ENCODE measurements at regions not wholly inside any gene's neighbourhood (a gene's known extent, or its start where the extent isn't known, plus 50 kb on each side); places are given as distances from the start of the nearest gene placed in this dataset.

DNA sequence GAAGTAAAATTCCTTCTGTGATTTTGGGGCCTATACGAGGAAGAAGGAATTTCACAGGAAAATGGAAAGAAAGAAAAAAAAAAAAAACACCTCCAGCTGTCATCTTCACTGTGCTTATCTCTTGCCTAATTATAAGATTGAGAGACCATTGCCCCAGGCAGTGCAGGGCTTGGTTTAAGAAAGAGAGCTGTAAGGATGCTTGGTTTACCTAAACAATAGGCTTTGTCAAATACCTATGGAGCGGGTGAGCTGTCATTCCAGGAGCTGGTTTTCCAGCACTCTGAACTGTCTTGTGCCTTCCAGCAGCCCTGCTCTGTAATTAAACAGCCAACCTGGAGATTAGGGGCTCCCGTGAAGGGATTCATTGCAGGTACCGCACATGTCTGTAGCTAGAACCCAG lies 137.8 kb downstream of the EDN3 start:
- no peak for DNase-seq

DNA sequence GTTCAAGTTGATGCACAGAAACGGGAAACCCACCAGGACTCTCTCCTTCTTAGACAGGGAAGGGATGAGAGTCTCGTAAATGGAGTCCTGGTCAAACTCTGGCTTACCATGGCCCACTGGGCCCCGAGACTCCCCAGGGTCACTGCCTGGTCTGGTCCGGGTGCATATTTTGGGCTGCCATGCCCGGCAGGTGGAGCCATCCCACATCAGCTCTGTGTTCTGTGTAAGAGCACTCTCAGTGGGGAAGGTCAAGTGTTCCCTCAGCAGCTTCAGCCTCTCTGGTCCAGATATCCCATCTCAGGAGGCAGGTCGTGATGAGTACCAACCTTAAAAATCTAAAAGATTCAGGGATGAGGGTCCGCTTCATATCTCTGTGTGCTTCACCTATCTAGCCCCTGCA lies 138.8 kb downstream of the EDN3 start:
- no peak for DNase-seq

DNA sequence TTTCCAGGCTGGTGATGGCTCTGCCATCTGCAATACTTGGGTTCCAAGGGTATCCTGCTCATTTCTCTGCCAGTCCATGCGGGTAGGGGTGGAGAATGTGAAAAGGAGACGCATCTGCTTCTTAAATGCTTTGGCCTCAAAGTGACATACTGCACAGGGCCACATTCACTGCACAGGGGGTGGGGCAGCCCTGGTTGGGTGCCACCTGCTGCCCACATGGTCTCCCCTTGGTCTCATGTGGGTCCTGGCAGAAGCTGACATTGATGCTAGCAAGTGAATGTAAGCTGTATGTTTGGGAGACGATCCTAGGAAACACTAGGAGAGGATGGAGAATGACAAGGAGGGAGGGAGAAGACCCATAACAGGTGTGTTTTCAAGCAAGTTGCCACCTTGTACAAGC lies 140.9 kb downstream of the EDN3 start:
- DNase-seq: no peak

DNA sequence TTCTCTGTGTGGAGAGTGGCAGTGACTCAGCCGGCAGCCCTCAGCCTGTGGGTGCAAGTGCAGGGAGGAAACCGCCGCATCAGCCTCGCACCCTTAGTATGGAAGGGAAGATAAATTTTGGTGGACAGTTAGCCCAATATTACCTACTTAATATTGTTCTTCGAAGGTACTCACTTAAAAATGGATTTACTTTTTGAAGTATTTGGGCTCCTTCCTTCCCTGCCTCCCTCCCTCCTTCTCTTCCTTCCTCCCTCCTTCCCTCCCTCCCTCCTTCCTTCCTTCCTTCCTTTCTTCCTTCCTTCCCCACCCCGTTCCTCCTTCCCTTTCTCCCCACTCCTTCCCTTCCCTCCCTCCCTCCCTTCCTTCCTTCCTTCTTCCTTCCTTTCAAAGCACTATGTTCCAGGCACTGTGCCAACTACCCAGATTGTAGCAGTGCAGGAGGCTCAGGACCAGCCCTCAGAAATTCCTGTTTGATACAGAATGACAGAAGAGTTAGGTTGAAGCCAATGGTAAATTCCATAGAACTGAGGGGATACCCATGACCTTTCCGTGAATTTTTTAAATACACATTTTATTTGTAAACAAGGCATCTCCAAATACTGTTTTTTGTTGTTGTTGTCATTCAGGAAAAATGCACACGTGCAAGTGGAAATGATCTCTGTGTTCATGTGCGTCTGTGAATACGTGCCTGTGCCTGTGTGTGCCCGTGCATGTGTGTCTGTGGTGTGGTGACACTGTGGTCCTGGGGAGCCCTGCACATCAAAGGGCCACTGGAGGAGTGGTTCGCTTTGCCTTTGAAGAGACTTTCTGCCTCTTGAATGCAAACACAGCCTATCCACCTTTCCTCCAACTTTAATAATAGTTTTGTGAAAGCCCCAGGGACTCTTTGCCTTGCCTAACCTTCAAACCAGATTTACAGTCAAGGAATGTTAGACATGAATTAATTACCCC lies 141.7 kb downstream of the EDN3 start:
- DNase-seq: no peak

DNA sequence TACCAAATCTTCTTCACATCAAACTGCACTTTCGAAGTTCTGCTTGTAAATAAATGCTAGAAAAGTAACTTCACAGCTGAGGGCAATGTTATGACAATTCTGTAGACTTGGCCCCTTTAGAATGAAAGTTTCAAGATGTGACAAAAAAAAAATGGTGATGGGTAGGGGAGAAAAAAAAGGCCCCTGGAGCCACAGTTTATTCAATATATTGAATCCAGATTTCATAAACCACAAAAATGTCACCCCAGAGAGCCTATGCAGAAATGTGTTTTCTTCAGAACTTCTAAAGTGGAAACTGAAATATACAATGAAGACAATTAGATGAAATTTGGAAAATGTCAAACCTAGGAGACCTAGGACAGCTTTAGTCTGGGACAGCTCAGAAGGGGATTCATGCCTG lies 143.1 kb downstream of the EDN3 start:
- no peak for DNase-seq

DNA sequence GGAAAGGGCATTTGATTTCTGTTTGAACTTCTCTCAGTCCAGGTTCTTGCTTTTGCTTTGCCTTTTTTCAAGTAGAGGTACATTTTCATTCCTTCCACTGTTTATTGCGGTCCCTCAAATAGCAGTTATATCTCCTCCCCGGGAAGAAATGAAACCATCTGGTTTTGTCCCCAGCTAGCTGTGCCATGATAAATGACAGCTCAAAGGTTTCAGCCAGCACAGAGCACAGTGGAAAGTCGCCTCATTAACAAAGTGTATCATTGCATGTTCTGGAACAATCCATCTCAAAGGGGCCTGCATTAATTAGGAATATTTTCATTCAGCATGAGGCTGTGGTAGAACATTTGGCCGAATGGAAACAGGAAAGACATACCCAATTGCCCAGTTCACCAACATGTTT lies 146.0 kb downstream of the EDN3 start:
- DNase-seq: no peak

DNA sequence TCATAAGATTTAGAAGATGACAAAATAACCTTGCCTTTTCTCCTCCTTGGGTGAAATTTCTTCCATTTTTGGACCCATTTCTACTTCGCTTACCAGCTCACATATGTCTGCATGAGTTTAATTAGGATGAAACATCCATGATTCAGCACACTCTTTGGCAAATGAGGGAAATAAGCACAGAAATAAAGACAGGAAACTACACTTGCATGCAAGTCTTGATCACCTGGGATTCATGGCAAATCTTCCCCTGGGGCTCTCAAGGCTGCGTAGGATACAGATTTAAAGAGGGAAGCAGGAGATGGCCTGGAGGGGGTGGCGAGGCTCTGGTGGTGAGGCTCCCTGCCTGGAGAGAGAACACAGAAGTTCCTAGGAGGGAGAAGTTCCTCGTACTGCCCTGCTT lies 147.8 kb downstream of the EDN3 start:
- DNase-seq: no peak

DNA sequence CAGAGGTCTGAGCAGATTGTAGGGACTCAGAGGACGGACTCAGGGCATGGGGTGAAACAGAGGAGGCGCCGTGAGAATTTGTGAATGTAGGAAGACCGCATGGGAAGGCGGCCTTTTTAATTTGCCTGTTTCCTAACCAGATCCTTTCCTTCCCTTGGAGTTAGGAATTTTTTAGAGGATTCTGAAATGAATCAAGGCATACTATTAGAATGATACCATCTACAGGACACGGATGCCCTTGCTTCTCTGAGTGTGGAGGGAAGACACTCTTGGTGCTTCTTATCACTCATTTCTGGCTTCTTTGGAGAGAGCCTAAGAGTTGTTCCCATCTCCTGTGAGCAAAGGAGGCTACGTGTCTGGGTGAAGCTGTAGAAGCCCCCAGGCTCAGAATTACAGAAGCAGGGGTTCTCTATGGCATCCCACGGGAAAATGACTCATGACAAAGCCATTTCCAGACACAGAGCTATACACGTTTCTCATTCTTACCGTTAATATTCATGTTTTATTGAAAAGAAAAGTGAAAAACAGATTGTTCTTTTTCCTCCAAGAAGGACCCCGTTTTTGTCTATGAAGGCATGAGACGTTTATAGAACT lies 148.5 kb downstream of the EDN3 start:
- DNase-seq: no peak

DNA sequence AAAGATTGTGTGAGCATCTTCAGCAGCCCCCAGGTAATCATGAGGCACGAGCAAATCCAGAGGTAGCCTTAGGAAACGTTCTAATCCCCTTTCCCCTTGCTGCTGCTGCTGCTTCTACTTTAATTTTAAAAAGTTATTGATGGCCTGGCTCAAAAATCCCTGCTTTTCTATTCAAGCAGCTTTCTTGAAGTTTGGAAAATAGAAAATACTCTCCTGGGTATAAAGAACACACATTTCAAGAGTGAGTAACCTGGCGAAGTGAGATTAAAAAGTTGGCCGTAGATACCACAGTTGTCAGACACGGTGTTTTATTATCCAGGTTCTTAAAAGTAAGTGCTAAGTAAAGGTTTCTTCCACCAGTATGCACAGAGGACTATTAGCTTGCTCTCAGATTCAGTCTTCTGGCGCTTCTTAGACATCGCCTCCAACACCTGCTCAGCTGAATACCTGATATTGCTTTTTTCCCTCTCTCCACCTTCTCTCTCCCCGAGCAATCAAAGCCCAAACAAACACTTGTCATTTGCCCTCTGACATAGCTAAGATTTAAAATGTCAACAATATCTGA lies 150.7 kb downstream of the EDN3 start:
- DNase-seq: no peak

DNA sequence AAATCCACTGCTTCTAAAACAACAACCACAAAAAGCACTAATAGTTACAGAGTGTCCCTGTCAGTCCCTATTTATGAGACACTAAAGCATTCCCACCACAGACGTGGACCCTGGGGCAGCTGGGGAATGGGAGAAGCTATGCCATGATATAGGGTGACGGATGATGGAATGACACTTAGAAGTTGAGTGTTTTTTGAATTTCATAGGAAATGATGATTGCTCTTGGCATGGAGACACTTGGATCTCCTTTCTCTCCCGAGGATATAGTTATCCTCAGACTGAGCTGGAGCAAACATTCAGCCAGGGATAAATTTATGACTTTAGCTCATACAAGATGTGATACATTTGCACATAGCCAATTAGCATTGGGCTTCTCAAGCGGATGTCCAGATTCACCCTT lies 151.2 kb downstream of the EDN3 start:
- no peak for DNase-seq

DNA sequence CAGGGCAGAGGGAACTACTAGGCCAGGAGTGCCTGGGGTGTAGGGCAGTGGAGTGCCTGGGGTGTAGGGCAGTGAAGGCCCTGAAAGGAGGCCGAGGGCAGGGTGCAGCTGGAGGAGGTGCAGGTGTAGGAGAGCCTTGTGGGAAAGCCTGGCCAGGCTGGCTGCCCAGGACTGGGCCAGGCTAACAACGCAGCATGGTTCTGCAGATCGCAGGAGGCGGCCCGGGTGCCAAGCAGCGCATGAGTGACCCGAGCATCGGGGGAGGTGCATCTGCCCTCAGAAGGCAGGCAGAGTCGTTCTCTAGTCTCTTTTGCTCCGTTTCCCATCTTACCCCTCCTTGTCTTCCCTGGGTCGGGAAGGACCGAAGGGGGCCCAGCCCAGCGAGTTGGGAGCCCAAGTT lies 151.5 kb upstream of the PHACTR3 start:
- no peak for DNase-seq

DNA sequence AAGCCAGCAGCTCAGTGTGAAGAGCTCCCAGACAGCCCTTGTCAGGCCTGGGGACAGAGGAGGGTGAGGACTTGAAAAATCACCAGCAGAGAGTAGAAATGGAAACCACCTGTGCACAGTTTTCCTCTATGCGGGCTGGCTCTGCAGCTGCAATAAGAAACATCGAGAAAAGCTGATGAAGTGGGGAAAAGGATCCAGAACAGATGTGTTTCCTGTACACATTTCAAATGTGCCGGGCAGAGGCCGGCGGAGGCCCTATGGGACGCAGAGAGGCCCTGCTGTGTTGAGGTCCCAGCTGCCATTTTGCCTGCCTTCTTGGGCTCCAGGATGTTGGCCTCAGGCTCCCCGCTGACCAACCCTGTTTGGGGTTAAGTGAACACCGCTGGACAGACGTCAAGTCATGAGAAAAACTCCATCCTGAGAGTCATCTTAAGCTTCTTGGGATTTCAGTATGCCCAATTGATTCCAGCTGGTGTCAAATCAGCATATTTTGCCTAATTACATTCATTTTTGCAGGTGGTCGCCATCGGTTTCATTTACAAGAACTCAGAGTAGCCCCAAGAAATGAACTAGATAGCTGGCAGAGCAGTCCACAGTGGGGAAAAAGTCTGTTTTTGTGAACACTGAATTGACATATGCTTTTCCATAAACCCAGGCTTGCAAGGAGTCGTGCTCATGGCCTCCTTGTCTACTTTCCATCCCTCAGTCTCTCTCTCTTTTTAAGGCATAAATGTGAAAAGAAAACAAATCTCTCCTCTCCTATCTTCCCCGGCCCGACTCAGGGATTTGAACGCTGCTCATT lies 150.4 kb upstream of the PHACTR3 start:
- no peak for DNase-seq

DNA sequence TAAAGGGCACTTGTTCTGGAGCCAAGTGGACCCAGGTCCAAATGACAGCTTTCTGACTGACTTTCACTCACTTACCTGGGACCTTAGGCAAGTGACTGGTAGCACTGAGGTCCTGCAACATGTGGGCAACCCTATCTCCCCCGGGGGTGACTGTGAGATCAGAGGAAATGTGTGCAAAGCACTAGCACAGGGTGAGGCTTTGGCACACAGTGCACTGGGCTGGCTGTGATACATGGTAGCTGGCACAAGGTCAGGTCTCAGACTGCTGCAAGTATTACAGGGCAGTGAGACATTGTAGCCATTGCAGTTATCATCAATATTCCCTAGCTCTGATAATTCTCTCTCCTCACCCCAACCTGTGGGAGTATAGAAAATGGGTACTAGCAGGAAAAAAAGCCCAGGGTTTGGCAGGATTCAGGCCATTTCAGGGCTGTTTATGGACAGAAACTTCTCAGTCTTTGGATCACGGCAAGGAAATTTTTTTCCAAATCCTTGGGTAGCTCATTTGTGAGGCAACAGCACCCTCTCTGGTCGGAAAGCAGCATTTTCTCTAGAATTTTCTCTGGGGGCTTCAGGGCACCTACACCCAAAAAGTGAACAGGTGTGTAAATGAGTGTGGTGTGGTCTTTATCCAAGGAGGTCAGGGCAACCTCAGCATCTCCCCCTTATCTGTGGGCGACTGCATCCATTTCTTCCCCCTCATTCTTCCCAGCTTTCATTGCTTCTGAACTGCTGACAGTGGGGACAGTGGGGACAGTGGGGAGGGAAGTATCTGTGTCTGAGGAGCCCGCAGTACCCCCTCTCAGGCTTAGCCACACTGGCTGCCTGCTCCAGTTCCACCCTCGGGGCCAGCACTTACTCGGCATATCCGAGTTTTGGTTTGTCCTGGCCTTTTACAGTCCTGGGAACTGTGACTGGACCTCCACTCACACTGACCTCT lies 148.7 kb upstream of the PHACTR3 start:
- DNase-seq: peak in 1 of 2 donors; percentile 5

DNA sequence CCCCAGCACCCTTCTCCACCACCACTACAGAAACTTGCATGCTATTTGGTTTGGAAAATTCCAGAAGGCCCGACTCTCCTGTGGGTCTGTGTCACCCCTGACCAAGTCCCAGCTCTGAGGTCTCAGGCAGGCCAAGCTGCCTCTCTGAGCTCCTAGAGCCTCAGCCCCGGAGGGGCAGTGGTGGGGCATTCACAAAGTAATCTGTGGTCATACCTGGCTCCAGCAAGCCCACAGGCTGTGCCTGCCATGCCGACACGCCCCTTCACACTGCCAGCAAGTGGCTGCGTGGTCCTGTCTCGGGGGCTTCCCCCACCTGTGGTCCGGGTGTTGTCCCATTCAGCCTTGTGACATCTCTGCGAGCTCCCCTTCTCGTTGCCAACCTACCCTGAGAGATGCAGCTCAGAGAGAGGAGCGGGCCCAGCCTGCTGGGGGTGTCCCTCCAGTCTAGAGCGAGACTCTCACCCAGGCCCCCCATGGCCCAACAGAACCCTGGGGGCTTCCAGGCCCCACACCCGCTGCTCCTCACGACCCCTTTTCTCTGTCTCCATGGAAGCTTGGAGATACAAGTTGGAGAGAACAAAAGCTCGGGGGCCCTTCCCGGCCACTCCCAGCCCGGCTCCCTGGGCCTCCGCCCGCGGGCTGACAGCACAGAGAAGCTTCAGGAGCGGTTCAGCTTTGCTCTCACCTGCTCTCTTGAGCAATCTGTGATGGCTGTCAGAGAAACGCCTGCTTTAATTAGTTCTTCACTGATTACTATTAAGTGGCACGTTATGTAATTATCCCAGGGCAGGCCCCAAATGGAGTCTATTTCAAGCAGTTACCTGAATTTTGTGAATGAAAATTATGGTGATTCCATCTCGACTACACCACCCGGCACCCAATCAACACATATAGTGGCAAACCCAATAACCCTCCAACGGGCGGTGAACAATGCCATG lies 147.7 kb upstream of the PHACTR3 start:
- no peak for DNase-seq

DNA sequence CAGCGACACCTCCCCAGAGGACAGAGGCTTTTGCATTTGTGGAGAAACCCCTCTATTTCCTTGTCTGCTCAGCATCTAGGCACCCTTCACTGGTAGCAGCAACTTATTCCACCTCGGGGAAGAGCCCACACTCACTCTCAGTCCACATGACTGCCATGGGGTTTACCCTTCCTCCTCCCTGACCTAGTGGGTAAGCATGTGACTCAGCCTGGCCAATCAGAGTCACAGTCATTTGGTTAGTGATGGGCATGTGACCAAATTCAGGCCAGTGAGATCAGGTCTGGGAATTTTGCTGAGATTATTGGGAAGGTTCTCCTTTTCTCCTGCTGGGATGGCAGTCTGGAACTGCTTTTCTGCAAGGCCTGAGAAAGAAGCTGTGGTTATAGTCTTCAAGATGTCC lies 145.7 kb upstream of the PHACTR3 start:
- DNase-seq: no peak

DNA sequence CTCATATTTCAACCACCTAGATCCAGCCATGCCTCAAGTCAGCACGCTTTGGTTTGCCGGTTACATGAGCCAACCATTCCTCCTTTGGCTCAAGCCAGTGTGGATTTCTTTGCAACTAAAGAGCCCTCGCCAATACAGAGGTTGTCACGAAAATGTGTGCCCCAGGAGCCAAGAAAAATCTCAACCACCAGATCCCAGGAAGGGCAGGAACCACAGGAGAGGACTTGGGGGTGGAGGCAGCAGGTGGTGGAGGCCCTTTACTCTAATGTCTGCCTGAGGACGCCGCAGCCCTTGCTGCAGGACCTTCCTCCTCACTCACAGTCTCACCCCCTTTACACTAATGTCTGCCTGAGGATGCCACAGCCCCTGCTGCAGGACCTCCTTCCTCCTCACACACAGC lies 144.8 kb upstream of the PHACTR3 start:
- no peak for DNase-seq

DNA sequence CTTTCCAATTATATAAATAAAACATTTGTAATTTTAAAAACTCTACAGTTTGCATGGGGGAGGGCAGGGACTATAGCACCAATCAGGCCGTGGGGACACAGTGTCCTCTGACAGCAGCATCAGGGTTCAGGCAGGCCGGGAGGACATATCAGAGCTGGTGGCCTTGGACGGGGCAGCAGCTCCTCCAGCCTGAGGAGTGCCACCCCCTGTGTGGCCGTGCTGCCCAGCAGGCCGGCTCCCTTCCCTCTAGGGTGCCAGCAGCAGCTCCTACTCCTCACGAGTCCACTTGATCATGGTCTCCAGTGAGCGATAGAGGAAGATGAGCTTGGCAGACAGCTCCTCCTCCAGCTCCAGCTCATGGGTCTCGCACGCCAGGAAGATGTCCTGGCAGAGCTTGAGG lies 144.0 kb upstream of the PHACTR3 start:
- DNase-seq: no peak

DNA sequence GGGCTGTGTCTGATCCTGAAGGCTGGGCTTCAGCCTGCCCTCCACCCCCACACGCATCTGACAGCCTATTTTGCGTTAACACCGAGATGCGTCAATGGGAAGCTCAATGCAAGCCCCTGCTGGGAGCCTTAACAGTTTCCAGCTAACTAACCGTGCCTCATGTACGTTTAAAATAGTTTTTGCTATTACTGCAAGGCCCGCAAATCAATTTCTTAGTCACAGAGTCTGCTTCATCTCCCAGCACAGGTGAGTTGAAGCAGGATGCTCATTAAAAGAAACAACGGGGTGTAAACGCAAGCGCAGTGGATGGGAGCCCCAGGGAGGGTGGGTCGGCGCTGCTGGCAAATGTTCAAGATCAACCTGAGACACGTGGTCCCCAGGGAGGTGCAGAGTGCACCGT lies 142.8 kb upstream of the PHACTR3 start:
- no peak for DNase-seq

DNA sequence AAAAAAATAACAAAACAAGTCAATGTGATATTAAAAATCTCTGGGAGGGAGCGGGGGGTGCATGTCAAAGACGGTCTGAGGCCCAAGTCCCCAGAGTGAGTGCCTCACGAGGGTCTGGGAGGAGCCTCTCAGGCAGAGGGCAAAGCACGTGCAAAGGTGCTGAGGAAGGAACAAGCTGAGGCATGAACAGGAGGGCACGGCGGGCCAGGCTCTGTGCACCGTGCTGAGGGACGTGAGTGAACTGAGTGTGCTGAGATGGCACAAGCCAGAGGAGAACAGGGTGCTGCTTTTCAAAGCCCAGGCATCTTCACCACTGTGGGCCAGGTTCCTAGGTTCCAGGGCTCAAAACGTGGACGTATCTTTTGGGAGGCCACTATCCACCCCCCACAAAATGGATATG lies 142.1 kb upstream of the PHACTR3 start:
- DNase-seq: no peak

DNA sequence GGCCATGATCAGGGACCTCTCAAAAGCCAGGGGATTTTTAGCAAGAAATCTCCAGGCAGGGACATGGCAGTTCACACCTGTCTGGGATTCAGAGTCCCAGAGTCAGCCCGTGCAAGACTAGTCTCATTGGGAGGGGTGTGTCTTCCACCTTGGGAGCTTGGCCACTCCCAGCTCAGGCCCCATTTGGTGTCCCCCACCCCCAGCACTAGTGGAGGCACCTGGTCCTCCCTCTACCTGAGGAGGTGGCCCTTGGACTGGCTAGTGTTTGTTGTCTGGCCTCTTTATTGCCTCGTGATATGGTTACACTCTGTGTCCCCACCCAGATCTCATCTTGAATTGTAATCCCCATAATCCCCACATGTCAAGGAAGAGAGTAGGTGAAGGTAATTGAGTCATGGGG lies 140.8 kb upstream of the PHACTR3 start:
- no peak for DNase-seq

Measured in CD4-positive, alpha-beta T cell treated with Interleukin-1 beta for 1 hour (primary cell).